ENCODE measurements at regions not wholly inside any gene's neighbourhood (a gene's known extent, or its start where the extent isn't known, plus 50 kb on each side); places are given as distances from the start of the nearest gene placed in this dataset.
"Not testable (repeated sequence)": the region's sequence is repeated elsewhere in the genome, so short reads cannot be mapped to it uniquely, and the experiment has no call there.

GRCh38 chr9:88835038-88835466 is 156.2 kb upstream of the S1PR3 start:
- TF ChIP-seq CTCF (IDR thresholded peaks at IDR 0.05; ENCODE audit: insufficient read depth, low read length, poor library complexity, severe bottlenecking) (no peak), EZH2phosphoT487 (conservative IDR thresholded peaks at IDR 0.05; ENCODE audit: low read length) (no peak)
- peak overlapping the region; percentile 29 for H3K4me2 ChIP-seq (ENCODE audit: low read depth, low read length, poor library complexity, severe bottlenecking)
- H3K9me2 ChIP-seq (replicated peaks; ENCODE audit: insufficient read depth, low read length) = no peaks in the 10 kb centered on the region
- no peak overlapping the region for H3K27ac ChIP-seq (ENCODE audit: low read depth, low read length)
- no peaks in the 10 kb centered on the region for H3K79me2 ChIP-seq (ENCODE audit: insufficient read depth, low read length)
- H3K4me3 ChIP-seq (ENCODE audit: insufficient read depth, low read length, poor library complexity, severe bottlenecking) = no peak overlapping the region
- no peak overlapping the region for H3K9ac ChIP-seq (ENCODE audit: low read length)
- no peak overlapping the region for H2AFZ ChIP-seq (ENCODE audit: low read depth, low read length, severe bottlenecking)
- no peaks in the 10 kb centered on the region for H3K36me3 ChIP-seq (ENCODE audit: low read length)
- H3F3A ChIP-seq (ENCODE audit: insufficient read depth) = 0 out of 2 replicates have a peak, but pooled peaks cover 4% of the 10 kb centered on the region
- H3K27me3 ChIP-seq (ENCODE audit: low read length) = no peaks in the 10 kb centered on the region
- H3K9me3 ChIP-seq (ENCODE audit: insufficient read depth, low read length) = no peaks in the 10 kb centered on the region
- no peaks in the 10 kb centered on the region for H4K20me1 ChIP-seq (ENCODE audit: low read depth, low read length)

GRCh38 chr9:88835772-88836171 is 155.5 kb upstream of the S1PR3 start:
- no peak overlapping the region for H3K4me3 ChIP-seq (ENCODE audit: insufficient read depth, low read length, poor library complexity, severe bottlenecking)
- no peaks in the 10 kb centered on the region for H3K9me2 ChIP-seq (replicated peaks; ENCODE audit: insufficient read depth, low read length)
- H3K4me2 ChIP-seq (ENCODE audit: low read depth, low read length, poor library complexity, severe bottlenecking) = no peak overlapping the region
- no peaks in the 10 kb centered on the region for H3K9me3 ChIP-seq (ENCODE audit: insufficient read depth, low read length)
- H4K20me1 ChIP-seq (ENCODE audit: low read depth, low read length) = no peaks in the 10 kb centered on the region
- no peak overlapping the region for H2AFZ ChIP-seq (ENCODE audit: low read depth, low read length, severe bottlenecking)
- no peaks in the 10 kb centered on the region for H3K27me3 ChIP-seq (ENCODE audit: low read length)
- H3K9ac ChIP-seq (ENCODE audit: low read length) = no peak overlapping the region
- no peak for TF ChIP-seq EZH2phosphoT487 (conservative IDR thresholded peaks at IDR 0.05; ENCODE audit: low read length)
- no peak for TF ChIP-seq CTCF (IDR thresholded peaks at IDR 0.05; ENCODE audit: insufficient read depth, low read length, poor library complexity, severe bottlenecking)
- no peak overlapping the region for H3K27ac ChIP-seq (ENCODE audit: low read depth, low read length)
- no peaks in the 10 kb centered on the region for H3K36me3 ChIP-seq (ENCODE audit: low read length)
- H3F3A ChIP-seq (ENCODE audit: insufficient read depth) = 0 out of 2 replicates have a peak, but pooled peaks cover 4% of the 10 kb centered on the region
- H3K79me2 ChIP-seq (ENCODE audit: insufficient read depth, low read length) = no peaks in the 10 kb centered on the region

- H3K27me3 ChIP-seq (ENCODE audit: low read length) = 0 out of 2 replicates have a peak, but pooled peaks cover 3% of the 10 kb centered on the region
- H3K36me3 ChIP-seq (ENCODE audit: low read length) = no peaks in the 10 kb centered on the region
- no peak overlapping the region for H3K27ac ChIP-seq (ENCODE audit: low read depth, low read length)
- H3K4me2 ChIP-seq (ENCODE audit: low read depth, low read length, poor library complexity, severe bottlenecking) = no peak overlapping the region
- H3K9me3 ChIP-seq (ENCODE audit: insufficient read depth, low read length) = no peaks in the 10 kb centered on the region
- H3F3A ChIP-seq (ENCODE audit: insufficient read depth) = 0 out of 2 replicates have a peak, but pooled peaks cover 4% of the 10 kb centered on the region
- H3K9me2 ChIP-seq (replicated peaks; ENCODE audit: insufficient read depth, low read length) = no peaks in the 10 kb centered on the region
- H3K9ac ChIP-seq (ENCODE audit: low read length) = no peak overlapping the region
- TF ChIP-seq EZH2phosphoT487 (conservative IDR thresholded peaks at IDR 0.05; ENCODE audit: low read length) (no peak), CTCF (IDR thresholded peaks at IDR 0.05; ENCODE audit: insufficient read depth, low read length, poor library complexity, severe bottlenecking) (no peak)
- no peaks in the 10 kb centered on the region for H4K20me1 ChIP-seq (ENCODE audit: low read depth, low read length)
- no peak overlapping the region for H2AFZ ChIP-seq (ENCODE audit: low read depth, low read length, severe bottlenecking)
- H3K79me2 ChIP-seq (ENCODE audit: insufficient read depth, low read length) = no peaks in the 10 kb centered on the region
- no peak overlapping the region for H3K4me3 ChIP-seq (ENCODE audit: insufficient read depth, low read length, poor library complexity, severe bottlenecking)
Observed at GRCh38 chr9:88837731-88838130, 153.5 kb upstream of the S1PR3 start.

- H3K79me2 ChIP-seq (ENCODE audit: insufficient read depth, low read length); H3K27me3 ChIP-seq (ENCODE audit: low read length); H3K4me2 ChIP-seq (ENCODE audit: low read depth, low read length, poor library complexity, severe bottlenecking); H3K27ac ChIP-seq (ENCODE audit: low read depth, low read length); H3K36me3 ChIP-seq (ENCODE audit: low read length); H3K4me3 ChIP-seq (ENCODE audit: insufficient read depth, low read length, poor library complexity, severe bottlenecking); H4K20me1 ChIP-seq (ENCODE audit: low read depth, low read length); H3K9me2 ChIP-seq (replicated peaks; ENCODE audit: insufficient read depth, low read length); H3F3A ChIP-seq (ENCODE audit: insufficient read depth); H3K9ac ChIP-seq (ENCODE audit: low read length); H3K9me3 ChIP-seq (ENCODE audit: insufficient read depth, low read length); H2AFZ ChIP-seq (ENCODE audit: low read depth, low read length, severe bottlenecking): not testable (repeated sequence)
Observed at GRCh38 chr9:88849878-88850277, 141.4 kb upstream of the S1PR3 start.

All from SU-DHL-6 (cell line).